Parathyroid adenoma (tissue), 2 donors: ENCODE measurements at regions not wholly inside any gene's neighbourhood (a gene's known extent, or its start where the extent isn't known, plus 50 kb on each side); places are given as distances from the start of the nearest gene placed in this dataset.

Source experiments
- H2AFZ ChIP-seq: fragments of 300-600 bp; sonication (generic); one replicate; pipeline ENCODE4 v1.7.0; 2017; ENCODE audit warnings: antibody characterized with exemption, mild to moderate bottlenecking
- H3K27ac ChIP-seq: fragments of 300-600 bp; sonication (generic); one replicate; pipeline ENCODE4 v1.7.0; 2017
- H3K27me3 ChIP-seq: fragments of 300-600 bp; sonication (generic); one replicate; pipeline ENCODE4 v1.7.0; 2017; ENCODE audit warnings: low read length; ENCODE audit not compliant: control insufficient read depth, insufficient read depth
- H3K36me3 ChIP-seq: fragments of 300-600 bp; sonication (generic); one replicate; pipeline ENCODE4 v1.7.0; 2017; ENCODE audit warnings: low read length; ENCODE audit not compliant: control insufficient read depth, insufficient read depth
- H3K4me1 ChIP-seq: fragments of 300-600 bp; sonication (generic); one replicate; pipeline ENCODE4 v1.7.0; 2017; ENCODE audit warnings: control low read depth
- H3K4me2 ChIP-seq: fragments of 300-600 bp; sonication (generic); one replicate; pipeline ENCODE4 v1.7.0; 2017; ENCODE audit warnings: low read length
- H3K4me3 ChIP-seq: fragments of 300-600 bp; sonication (generic); one replicate; pipeline ENCODE4 v1.7.0; 2017; ENCODE audit warnings: low read depth, low read length
- H3K79me2 ChIP-seq: fragments of 300-600 bp; sonication (generic); one replicate; pipeline ENCODE4 v1.7.0; 2017; ENCODE audit warnings: control low read depth
- H3K9ac ChIP-seq: fragments of 300-600 bp; sonication (generic); one replicate; pipeline ENCODE4 v1.7.0; 2017; ENCODE audit warnings: mild to moderate bottlenecking
- H3K9me3 ChIP-seq: fragments of 300-600 bp; sonication (generic); one replicate; pipeline ENCODE4 v1.7.0; 2017; ENCODE audit warnings: low read length; ENCODE audit not compliant: control insufficient read depth
- TF ChIP-seq, protein P1 (sequence below): fragments of 300-600 bp; sonication (generic); IDR thresholded peaks from one replicate; pipeline ENCODE4 v1.7.0; 2017; ENCODE audit warnings: antibody characterized with exemption, mild to moderate bottlenecking
- donor health status: primary hyperparathyroidism.

DNA sequence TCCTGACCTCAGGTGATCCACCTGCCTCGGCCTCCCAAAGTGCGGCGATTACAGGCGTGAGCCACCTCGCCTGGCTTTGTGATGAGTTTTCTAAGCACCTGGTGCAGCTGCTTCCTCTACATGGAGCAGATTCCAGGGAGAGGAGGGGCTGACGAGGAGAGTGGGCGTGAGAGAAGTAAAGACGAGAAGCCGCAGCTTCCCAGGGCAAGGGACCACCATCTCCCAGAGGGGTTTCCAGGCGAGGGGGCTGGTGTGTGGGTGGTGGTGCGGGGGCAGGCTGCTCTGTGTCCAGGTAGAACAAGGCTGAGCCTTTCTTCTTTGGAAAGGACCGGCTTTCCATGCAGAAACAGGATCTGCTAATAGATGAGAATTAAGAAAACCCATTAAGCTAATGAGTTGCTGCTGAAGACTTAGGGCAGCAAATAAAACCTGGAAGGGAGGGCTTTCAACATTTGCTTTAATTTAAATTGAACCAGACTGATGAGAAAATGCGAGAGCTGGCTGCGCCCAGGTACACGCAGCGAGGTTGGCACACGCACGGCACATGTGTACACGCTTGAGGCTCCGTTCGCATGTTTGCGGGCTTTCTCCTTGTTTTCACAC lies 236.7 kb downstream of the RBFOX3 start:
- TF ChIP-seq, protein P1, sequence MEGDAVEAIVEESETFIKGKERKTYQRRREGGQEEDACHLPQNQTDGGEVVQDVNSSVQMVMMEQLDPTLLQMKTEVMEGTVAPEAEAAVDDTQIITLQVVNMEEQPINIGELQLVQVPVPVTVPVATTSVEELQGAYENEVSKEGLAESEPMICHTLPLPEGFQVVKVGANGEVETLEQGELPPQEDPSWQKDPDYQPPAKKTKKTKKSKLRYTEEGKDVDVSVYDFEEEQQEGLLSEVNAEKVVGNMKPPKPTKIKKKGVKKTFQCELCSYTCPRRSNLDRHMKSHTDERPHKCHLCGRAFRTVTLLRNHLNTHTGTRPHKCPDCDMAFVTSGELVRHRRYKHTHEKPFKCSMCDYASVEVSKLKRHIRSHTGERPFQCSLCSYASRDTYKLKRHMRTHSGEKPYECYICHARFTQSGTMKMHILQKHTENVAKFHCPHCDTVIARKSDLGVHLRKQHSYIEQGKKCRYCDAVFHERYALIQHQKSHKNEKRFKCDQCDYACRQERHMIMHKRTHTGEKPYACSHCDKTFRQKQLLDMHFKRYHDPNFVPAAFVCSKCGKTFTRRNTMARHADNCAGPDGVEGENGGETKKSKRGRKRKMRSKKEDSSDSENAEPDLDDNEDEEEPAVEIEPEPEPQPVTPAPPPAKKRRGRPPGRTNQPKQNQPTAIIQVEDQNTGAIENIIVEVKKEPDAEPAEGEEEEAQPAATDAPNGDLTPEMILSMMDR = no peak
- H2AFZ ChIP-seq = no peak overlapping the region
- H3K79me2 ChIP-seq = no peaks in the 10 kb centered on the region
- no peaks in the 10 kb centered on the region for H3K4me1 ChIP-seq
- no peak overlapping the region for H3K27ac ChIP-seq
- no peak overlapping the region for H3K4me2 ChIP-seq
- no peak overlapping the region for H3K4me3 ChIP-seq
- H3K36me3 ChIP-seq = no peaks in the 10 kb centered on the region
- no peaks in the 10 kb centered on the region for H3K9me3 ChIP-seq
- no peak overlapping the region for H3K9ac ChIP-seq
- H3K27me3 ChIP-seq = no peaks in the 10 kb centered on the region

DNA sequence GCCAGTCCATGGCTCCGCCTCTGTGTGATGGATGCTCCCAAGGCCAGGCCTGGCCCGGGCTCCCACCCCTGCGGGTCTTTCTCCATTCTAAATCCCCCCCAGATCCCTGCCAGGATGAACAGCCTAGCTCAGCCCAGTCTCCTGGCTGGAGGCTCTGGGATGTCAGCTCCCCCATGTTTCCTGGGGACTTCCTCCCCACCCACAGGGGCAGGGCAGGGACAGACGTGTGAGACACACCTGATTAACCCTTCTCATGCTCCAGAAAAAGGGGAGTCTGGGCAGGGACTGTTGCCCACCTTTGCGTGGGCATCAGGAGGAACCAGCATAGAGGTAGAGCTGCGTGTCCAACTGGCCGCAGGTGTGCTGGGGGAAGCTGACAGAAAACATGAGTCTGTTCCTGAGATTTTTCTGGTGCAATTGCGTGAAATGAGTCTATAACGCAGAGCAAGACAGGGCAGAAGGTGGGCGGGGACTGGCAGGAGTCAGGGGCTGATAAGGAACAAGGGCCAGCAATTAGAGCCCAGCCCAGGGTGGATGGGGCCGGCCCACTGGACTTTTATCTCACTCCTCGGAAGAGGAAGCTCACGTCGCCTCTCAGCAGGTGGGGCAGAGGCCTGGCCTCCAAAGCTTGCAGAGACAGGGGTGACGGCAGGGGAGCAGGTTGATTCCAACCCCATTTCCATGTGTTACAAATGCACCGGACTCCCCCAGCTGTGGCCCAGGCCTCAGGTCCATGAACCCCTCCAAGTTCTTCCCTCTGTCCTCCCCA lies 238.2 kb downstream of the RBFOX3 start:
- H2AFZ ChIP-seq = no peak overlapping the region
- no peaks in the 10 kb centered on the region for H3K79me2 ChIP-seq
- no peaks in the 10 kb centered on the region for H3K36me3 ChIP-seq
- H3K9me3 ChIP-seq = no peaks in the 10 kb centered on the region
- no peaks in the 10 kb centered on the region for H3K4me1 ChIP-seq
- H3K27me3 ChIP-seq = no peaks in the 10 kb centered on the region
- H3K4me2 ChIP-seq = no peak overlapping the region
- H3K27ac ChIP-seq = no peak overlapping the region
- no peak overlapping the region for H3K9ac ChIP-seq
- TF ChIP-seq, protein P1 = no peak
- H3K4me3 ChIP-seq = no peak overlapping the region

DNA sequence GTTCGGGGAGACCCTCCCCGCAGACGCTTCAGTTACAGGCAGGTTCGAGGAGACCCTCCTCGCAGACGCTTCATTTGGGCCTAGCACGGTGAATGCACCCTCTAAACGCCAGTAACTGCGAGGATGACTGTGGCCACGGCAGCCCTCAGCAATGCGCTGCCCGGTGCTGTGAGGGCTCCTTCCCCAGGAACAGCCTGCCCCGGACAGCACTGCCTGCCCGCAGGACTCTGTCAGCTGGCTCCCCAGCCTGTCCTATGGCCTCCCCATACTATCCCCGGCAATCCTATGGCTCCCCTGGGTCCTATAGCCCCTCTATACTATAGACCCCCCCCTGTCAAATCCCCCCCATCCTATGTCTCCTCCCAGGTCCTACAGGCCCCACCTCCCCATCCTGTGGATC lies 238.9 kb downstream of the RBFOX3 start:
- H3K4me1 ChIP-seq = no peaks in the 10 kb centered on the region
- no peaks in the 10 kb centered on the region for H3K36me3 ChIP-seq
- TF ChIP-seq, protein P1 = no peak
- H3K4me3 ChIP-seq = no peak overlapping the region
- H3K9me3 ChIP-seq = no peaks in the 10 kb centered on the region
- no peak overlapping the region for H3K4me2 ChIP-seq
- no peaks in the 10 kb centered on the region for H3K79me2 ChIP-seq
- H3K9ac ChIP-seq = no peak overlapping the region
- no peak overlapping the region for H3K27ac ChIP-seq
- no peak overlapping the region for H2AFZ ChIP-seq
- H3K27me3 ChIP-seq = no peaks in the 10 kb centered on the region

DNA sequence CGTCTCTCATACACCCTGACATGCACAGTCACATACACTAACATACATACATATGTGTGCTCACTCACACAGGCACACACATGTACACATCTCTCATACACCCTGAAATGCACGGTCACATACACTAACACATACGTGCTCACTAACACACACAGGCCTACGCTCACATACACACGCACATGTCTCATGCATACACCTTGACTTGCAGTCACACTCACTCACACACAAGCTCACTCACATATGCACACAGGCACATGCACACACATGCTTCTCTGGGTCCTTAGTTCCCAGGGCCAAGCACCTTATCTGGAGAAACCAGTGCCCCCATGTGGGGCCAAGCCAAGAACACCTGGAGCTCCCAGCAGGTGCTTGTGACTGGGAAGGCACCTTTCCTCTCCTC lies 240.3 kb downstream of the RBFOX3 start:
- Histone ChIP-seq H3K79me2 (no peaks in the 10 kb centered on the region), H3K4me3 (no peak overlapping the region), H3K4me2 (no peak overlapping the region), H2AFZ (no peak overlapping the region), H3K36me3 (no peaks in the 10 kb centered on the region), H3K27me3 (no peaks in the 10 kb centered on the region), H3K9me3 (no peaks in the 10 kb centered on the region), H3K4me1 (no peaks in the 10 kb centered on the region), H3K9ac (no peak overlapping the region), H3K27ac (no peak overlapping the region)
- TF ChIP-seq, protein P1 = no peak

DNA sequence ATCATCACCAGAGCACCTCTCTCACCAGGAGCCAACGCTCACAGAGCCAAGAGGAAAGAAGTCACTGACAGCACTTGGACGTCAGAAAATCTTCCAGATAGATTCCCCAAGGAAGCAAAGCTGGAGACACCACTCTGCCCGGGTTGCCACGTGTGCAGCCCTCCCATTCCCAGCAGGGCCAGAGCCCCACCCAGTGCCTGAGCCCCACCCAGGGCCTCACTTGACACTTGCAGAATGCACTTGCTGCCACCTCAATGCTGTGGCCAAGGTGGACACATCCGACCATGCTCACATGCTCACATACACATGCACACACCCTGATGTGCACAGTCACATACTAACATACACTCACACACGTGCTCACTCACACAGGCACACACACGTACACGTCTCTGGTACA lies 240.7 kb downstream of the RBFOX3 start:
- H3K9ac ChIP-seq = no peak overlapping the region
- H3K27me3 ChIP-seq = no peaks in the 10 kb centered on the region
- H3K4me3 ChIP-seq = no peak overlapping the region
- H3K36me3 ChIP-seq = no peaks in the 10 kb centered on the region
- H3K4me2 ChIP-seq = no peak overlapping the region
- no peaks in the 10 kb centered on the region for H3K9me3 ChIP-seq
- TF ChIP-seq, protein P1 = no peak
- H3K27ac ChIP-seq = no peak overlapping the region
- H2AFZ ChIP-seq = no peak overlapping the region
- no peaks in the 10 kb centered on the region for H3K79me2 ChIP-seq
- H3K4me1 ChIP-seq = no peaks in the 10 kb centered on the region
